GM23338 (cell line): ENCODE measurements at regions not wholly inside any gene's neighbourhood (a gene's known extent, or its start where the extent isn't known, plus 50 kb on each side); places are given as distances from the start of the nearest gene placed in this dataset.
A peak's percentile ranks its signal among the peaks of the same experiment; 100 is the strongest.

Experiments used
- ATAC-seq: fragments of 200-7000 bp; cut with Tn5 transposase; 3 replicates; pipeline ENCODE4 v1.9.1; 2020
- DNase-seq: peaks from one replicate; pipeline ENCODE4 v3.0.0-alpha.2; 2015; ENCODE audit warnings: low spot score
- H2AFZ ChIP-seq: fragments of 200-600 bp; sonication (generic); 2 replicates; pipeline ENCODE4 v1.8.0; 2016; ENCODE audit warnings: antibody characterized with exemption, mild to moderate bottlenecking, moderate library complexity
- H3F3A ChIP-seq: fragments of 200-600 bp; sonication (generic); replicated peaks from 2 replicates; pipeline ENCODE4 v1.8.0; 2017; ENCODE audit warnings: antibody characterized with exemption, mixed run types, low read depth
- H3K27ac ChIP-seq: fragments of 200-600 bp; sonication (generic); 2 replicates; pipeline ENCODE4 v1.6.1; 2016; ENCODE audit warnings: low read depth
- H3K27me3 ChIP-seq: fragments of 200-600 bp; sonication (generic); 2 replicates; pipeline ENCODE4 v1.8.0; 2016; ENCODE audit warnings: mild to moderate bottlenecking, mixed run types, moderate library complexity; ENCODE audit not compliant: insufficient read depth
- H3K36me3 ChIP-seq: fragments of 200-600 bp; sonication (generic); 2 replicates; pipeline ENCODE4 v1.8.0; 2016; ENCODE audit warnings: mild to moderate bottlenecking; ENCODE audit not compliant: insufficient read depth
- H3K4me1 ChIP-seq: fragments of 200-600 bp; sonication (generic); 2 replicates; pipeline ENCODE4 v1.8.0; 2016; ENCODE audit warnings: mild to moderate bottlenecking, moderate library complexity; ENCODE audit not compliant: insufficient read depth
- H3K4me2 ChIP-seq: fragments of 200-600 bp; sonication (generic); 2 replicates; pipeline ENCODE4 v1.7.1; 2017; ENCODE audit warnings: mixed run types
- H3K4me3 ChIP-seq: fragments of 200-600 bp; sonication (generic); 2 replicates; pipeline ENCODE4 v1.6.1; 2016; ENCODE audit warnings: mixed run types
- H3K79me2 ChIP-seq: fragments of 200-600 bp; sonication (generic); replicated peaks from 2 replicates; pipeline ENCODE4 v1.8.0; 2017; ENCODE audit warnings: mild to moderate bottlenecking; ENCODE audit not compliant: insufficient read depth
- H3K9me2 ChIP-seq: fragments of 200-600 bp; sonication (generic); 2 replicates; pipeline ENCODE4 v1.8.0; 2017; ENCODE audit not compliant: insufficient read depth
- H4K20me1 ChIP-seq: fragments of 200-600 bp; sonication (generic); replicated peaks from 2 replicates; pipeline ENCODE4 v1.8.0; 2017; ENCODE audit warnings: mild to moderate bottlenecking; ENCODE audit not compliant: insufficient read depth
- H3K27ac Mint-ChIP-seq: 2 replicates; pipeline ENCODE4 v1.8.0; 2020; ENCODE audit warnings: inconsistent platforms, mild to moderate bottlenecking, moderate library complexity, mixed read lengths
- H3K27me3 Mint-ChIP-seq: 3 replicates; pipeline ENCODE4 v1.8.0; 2022; ENCODE audit warnings: low read depth, mild to moderate bottlenecking, moderate library complexity, mixed read lengths, inconsistent platforms; ENCODE audit not compliant: insufficient read depth, poor library complexity
- H3K36me3 Mint-ChIP-seq: 3 replicates; pipeline ENCODE4 v1.8.0; 2021; ENCODE audit warnings: low read depth, mild to moderate bottlenecking, inconsistent platforms, moderate library complexity, mixed read lengths
- H3K4me1 Mint-ChIP-seq: 3 replicates; pipeline ENCODE4 v1.8.0; 2020; ENCODE audit warnings: mild to moderate bottlenecking, inconsistent platforms, mixed read lengths
- H3K4me3 Mint-ChIP-seq: 3 replicates; pipeline ENCODE4 v1.8.0; 2021; ENCODE audit warnings: moderate library complexity, mild to moderate bottlenecking, inconsistent platforms, mixed read lengths
- H3K9me3 Mint-ChIP-seq: 3 replicates; pipeline ENCODE4 v1.8.0; 2020; ENCODE audit warnings: moderate library complexity, mild to moderate bottlenecking, inconsistent platforms, mixed read lengths
- CREB1 ChIP-seq: fragments of 250-450 bp; sonication (Bioruptor Pico); IDR thresholded peaks from 2 replicates; pipeline ENCODE4 v1.5.0; 2020; ENCODE audit warnings: low read depth, mild to moderate bottlenecking, moderate library complexity
- EZH2 ChIP-seq: fragments of 200-600 bp; sonication (generic); IDR thresholded peaks from one replicate; pipeline ENCODE4 v1.8.0; 2017; ENCODE audit warnings: antibody characterized with exemption, mild to moderate bottlenecking, low read depth; ENCODE audit not compliant: unreplicated experiment
- EZH2phosphoT487 ChIP-seq: fragments of 200-600 bp; sonication (generic); IDR thresholded peaks from one replicate; pipeline ENCODE4 v1.8.1; 2018; ENCODE audit warnings: antibody characterized with exemption; ENCODE audit not compliant: unreplicated experiment
- JUNB ChIP-seq: IDR thresholded peaks from one replicate; pipeline ENCODE4 v1.6.1; 2016; ENCODE audit warnings: antibody characterized with exemption; ENCODE audit not compliant: unreplicated experiment
- NANOG ChIP-seq: IDR thresholded peaks from 2 replicates; pipeline ENCODE4 v1.6.1; 2016; ENCODE audit warnings: antibody characterized with exemption, borderline replicate concordance
- POLR2AphosphoS5 ChIP-seq: IDR thresholded peaks from 2 replicates; pipeline ENCODE4 v1.6.1; 2016; ENCODE audit warnings: antibody characterized with exemption, low read depth
- REST ChIP-seq: IDR thresholded peaks from one replicate; pipeline ENCODE4 v1.6.1; 2018; ENCODE audit warnings: antibody characterized with exemption; ENCODE audit not compliant: unreplicated experiment
- STAT1 ChIP-seq: IDR thresholded peaks from one replicate; pipeline ENCODE4 v1.6.1; 2016; ENCODE audit warnings: antibody characterized with exemption; ENCODE audit not compliant: unreplicated experiment
- ZNF114 ChIP-seq: fragments of 250-450 bp; sonication (Bioruptor Pico); IDR thresholded peaks from 2 replicates; pipeline ENCODE4 v1.5.0; 2020; ENCODE audit warnings: mild to moderate bottlenecking, moderate library complexity
- ZNF462 ChIP-seq: fragments of 250-450 bp; sonication (Bioruptor Pico); IDR thresholded peaks from 2 replicates; pipeline ENCODE4 v1.5.0; 2020; ENCODE audit warnings: mild to moderate bottlenecking, moderate library complexity

- no peak for TF ChIP-seq POLR2AphosphoS5
Observed at GRCh38 chr5:84863020-84863419, 478.3 kb upstream of the EDIL3 start (continued).

GRCh38 chr5:84862132-84862531, 477.5 kb upstream of the EDIL3 start:
- H3K4me2 ChIP-seq, result no peak overlapping the region
- H4K20me1 ChIP-seq, result no peaks in the 10 kb centered on the region
- no peak overlapping the region for H3K4me3 Mint-ChIP-seq
- no peaks in the 10 kb centered on the region for H3K36me3 ChIP-seq
- no peak for TF ChIP-seq EZH2phosphoT487
- TF ChIP-seq ZNF114, result peak; percentile 11; the same call in 1 of the 2 replicates
- ATAC-seq (peak; percentile 55), DNase-seq (peak; percentile 70)
- no peak overlapping the region for H2AFZ ChIP-seq
- no peaks in the 10 kb centered on the region for H3K79me2 ChIP-seq
- H3K27ac Mint-ChIP-seq, result no peak overlapping the region
- H3K4me1 ChIP-seq, result peaks cover 18% of the 10 kb centered on the region
- peaks cover 1% of the 10 kb centered on the region for H3K27me3 Mint-ChIP-seq
- H3K27ac ChIP-seq, result 0 out of 2 replicates have a peak overlapping the region, but pooled peaks have one; percentile 76
- peaks cover 32% of the 10 kb centered on the region; the same call in 2 of the 3 replicates for H3K36me3 Mint-ChIP-seq
- peaks cover 15% of the 10 kb centered on the region for H3K4me1 Mint-ChIP-seq
- no peak overlapping the region for H3K4me3 ChIP-seq
- peaks cover 3% of the 10 kb centered on the region for H3K9me2 ChIP-seq
- peaks cover 23% of the 10 kb centered on the region; the same call in 2 of the 3 replicates for H3K9me3 Mint-ChIP-seq
- H3K27me3 ChIP-seq, result no peaks in the 10 kb centered on the region
- no peaks in the 10 kb centered on the region for H3F3A ChIP-seq

GRCh38 chr5:84861306-84861705, 476.6 kb upstream of the EDIL3 start:
- peaks cover 32% of the 10 kb centered on the region; the same call in 2 of the 3 replicates for H3K36me3 Mint-ChIP-seq
- Histone ChIP-seq H3K4me3 (no peak overlapping the region), H3K27me3 (no peaks in the 10 kb centered on the region), H3K4me1 (peaks cover 18% of the 10 kb centered on the region), H3K36me3 (no peaks in the 10 kb centered on the region), H4K20me1 (no peaks in the 10 kb centered on the region), H3F3A (no peaks in the 10 kb centered on the region), H3K4me2 (no peak overlapping the region), H3K27ac (no peak overlapping the region), H3K9me2 (peaks cover 3% of the 10 kb centered on the region), H3K79me2 (no peaks in the 10 kb centered on the region), H2AFZ (no peak overlapping the region)
- DNase-seq (no peak), ATAC-seq (no peak)
- H3K27me3 Mint-ChIP-seq, result peaks cover 1% of the 10 kb centered on the region
- H3K27ac Mint-ChIP-seq, result no peak overlapping the region
- peaks cover 15% of the 10 kb centered on the region for H3K4me1 Mint-ChIP-seq
- H3K4me3 Mint-ChIP-seq, result no peak overlapping the region
- H3K9me3 Mint-ChIP-seq, result peaks cover 23% of the 10 kb centered on the region; the same call in 2 of the 3 replicates
- no peak for TF ChIP-seq ZNF114
- TF ChIP-seq CREB1 (CRISPR knock-in tag), result no peak
- TF ChIP-seq EZH2, result no peak
- TF ChIP-seq JUNB, result no peak
- TF ChIP-seq NANOG, result no peak
- no peak for TF ChIP-seq ZNF462 (CRISPR knock-in tag)
- TF ChIP-seq REST, result no peak
- no peak for TF ChIP-seq POLR2AphosphoS5
- no peak for TF ChIP-seq STAT1
